Skeletal muscle tissue (tissue), 3 donors: ENCODE measurements at regions not wholly inside any gene's neighbourhood (a gene's known extent, or its start where the extent isn't known, plus 50 kb on each side); places are given as distances from the start of the nearest gene placed in this dataset.
"Not testable (repeated sequence)": the region's sequence is repeated elsewhere in the genome, so short reads cannot be mapped to it uniquely, and the experiment has no call there.

Source experiments
- H3K27ac ChIP-seq: one replicate; pipeline ENCODE4 v1.7.0; 2013; ENCODE audit warnings: mild to moderate bottlenecking, low read depth, low read length, inconsistent platforms
- H3K27me3 ChIP-seq, 3 donors: one replicate each; pipeline ENCODE4 v1.7.0; 2013; ENCODE audit warnings: low read length in 3 of 3; ENCODE audit not compliant: control insufficient read depth in 3 of 3, insufficient read depth in 3 of 3
- H3K36me3 ChIP-seq, 3 donors: one replicate each; pipeline ENCODE4 v1.7.0; 2013; ENCODE audit warnings: low read length in 3 of 3; ENCODE audit not compliant: control insufficient read depth in 3 of 3, insufficient read depth in 3 of 3
- H3K4me1 ChIP-seq, 3 donors: one replicate each; pipeline ENCODE4 v1.7.0; 2013; ENCODE audit warnings: low read length in 3 of 3, mild to moderate bottlenecking in 3 of 3; ENCODE audit not compliant: control insufficient read depth in 3 of 3, insufficient read depth in 3 of 3
- H3K4me3 ChIP-seq, 3 donors: one replicate each; pipeline ENCODE4 v1.7.0; 2013; ENCODE audit warnings: low read length in 3 of 3
- H3K9ac ChIP-seq, 3 donors: one replicate each; pipeline ENCODE4 v1.7.0; 2013; ENCODE audit warnings: low read length in 3 of 3, mild to moderate bottlenecking in 3 of 3, moderate library complexity in 2 of 3, low read depth in 1 of 3
- H3K9me3 ChIP-seq, 3 donors: one replicate each; pipeline ENCODE4 v1.7.0; 2013; ENCODE audit warnings: low read length in 3 of 3; ENCODE audit not compliant: control insufficient read depth in 3 of 3
- donor health status: Osteomylitis.

GRCh38 chr6:27694547-27694874, 217.7 kb downstream of the OR2B2 start:
- Histone ChIP-seq H3K9me3 (no peaks in the 10 kb centered on the region), H3K9ac (no peak overlapping the region), H3K4me3 (peak overlapping the region in 1 of 3 donors; percentile 32), H3K27ac (no peak overlapping the region), H3K27me3 (peaks cover 0 to 15% (median 11%) of the 10 kb centered on the region in 3 donors), H3K4me1 (no peaks in the 10 kb centered on the region), H3K36me3 (no peaks in the 10 kb centered on the region)

GRCh38 chr6:27693766-27694546, 218.2 kb downstream of the OR2B2 start:
- no peaks in the 10 kb centered on the region for H3K4me1 ChIP-seq
- no peak overlapping the region for H3K27ac ChIP-seq
- no peaks in the 10 kb centered on the region for H3K36me3 ChIP-seq
- no peaks in the 10 kb centered on the region for H3K9me3 ChIP-seq
- peak overlapping the region in 2 of 3 donors; percentile 32 to 43 for H3K4me3 ChIP-seq
- no peak overlapping the region for H3K9ac ChIP-seq
- H3K27me3 ChIP-seq = peaks cover 0 to 15% (median 11%) of the 10 kb centered on the region in 3 donors

GRCh38 chr6:27692133-27692532, 219.2 kb upstream of the ZNF184 start:
- H3K27ac ChIP-seq, H3K4me3 ChIP-seq, H3K9me3 ChIP-seq, H3K36me3 ChIP-seq, H3K9ac ChIP-seq, H3K4me1 ChIP-seq: not testable (repeated sequence)
- H3K27me3 ChIP-seq = peaks cover 0 to 17% (median 11%) of the 10 kb centered on the region in 3 donors

- no peak overlapping the region for H3K9ac ChIP-seq
- H3K36me3 ChIP-seq = no peaks in the 10 kb centered on the region
- no peak overlapping the region for H3K27ac ChIP-seq
- peak overlapping the region; percentile 22 to 69 (median 41) for H3K4me3 ChIP-seq
- H3K9me3 ChIP-seq = peaks cover 0 to 3% (median 0%) of the 10 kb centered on the region in 3 donors
- peaks cover 0 to 6% (median 0%) of the 10 kb centered on the region in 3 donors for H3K4me1 ChIP-seq
- peaks cover 0 to 2% (median 0%) of the 10 kb centered on the region in 3 donors for H3K27me3 ChIP-seq
These were observed 215.2 kb upstream of the ZNF184 start for GRCh38 chr6:27688014-27688586.

- H3K27me3 ChIP-seq = peaks cover 0 to 2% (median 0%) of the 10 kb centered on the region in 3 donors
- no peaks in the 10 kb centered on the region for H3K36me3 ChIP-seq
- H3K9me3 ChIP-seq = peaks cover 0 to 3% (median 0%) of the 10 kb centered on the region in 3 donors
- H3K9ac ChIP-seq = no peak overlapping the region
- H3K4me3 ChIP-seq = peak overlapping the region; percentile 41 to 69 (median 49)
- peaks cover 0 to 6% (median 0%) of the 10 kb centered on the region in 3 donors for H3K4me1 ChIP-seq
- H3K27ac ChIP-seq = no peak overlapping the region
These were observed 214.5 kb upstream of the ZNF184 start for GRCh38 chr6:27687154-27688013.

GRCh38 chr6:27685279-27685678, 212.4 kb upstream of the ZNF184 start:
- H3K27ac ChIP-seq = no peak overlapping the region
- no peak overlapping the region for H3K9ac ChIP-seq
- no peak overlapping the region for H3K4me3 ChIP-seq
- peaks cover 0 to 6% (median 0%) of the 10 kb centered on the region in 3 donors for H3K4me1 ChIP-seq
- H3K27me3 ChIP-seq = peaks cover 12 to 13% (median 12%) of the 10 kb centered on the region in 3 donors
- H3K36me3 ChIP-seq = no peaks in the 10 kb centered on the region
- peaks cover 0 to 5% (median 3%) of the 10 kb centered on the region in 3 donors for H3K9me3 ChIP-seq

- Histone ChIP-seq H3K4me1 (peaks cover 0 to 6% (median 0%) of the 10 kb centered on the region in 3 donors), H3K36me3 (no peaks in the 10 kb centered on the region), H3K27ac (no peak overlapping the region), H3K4me3 (no peak overlapping the region), H3K27me3 (peaks cover 19 to 20% (median 20%) of the 10 kb centered on the region in 3 donors), H3K9ac (no peak overlapping the region), H3K9me3 (peaks cover 2 to 5% (median 3%) of the 10 kb centered on the region in 3 donors)
These were observed 211.6 kb upstream of the ZNF184 start for GRCh38 chr6:27684264-27685211.

GRCh38 chr6:27679964-27680694, 207.2 kb upstream of the ZNF184 start:
- Histone ChIP-seq H3K9me3 (peaks cover 0 to 5% (median 2%) of the 10 kb centered on the region in 3 donors), H3K27me3 (peaks cover 26 to 36% (median 28%) of the 10 kb centered on the region in 3 donors), H3K27ac (no peak overlapping the region), H3K9ac (no peak overlapping the region), H3K4me3 (no peak overlapping the region), H3K4me1 (no peaks in the 10 kb centered on the region), H3K36me3 (no peaks in the 10 kb centered on the region)
